ELF-1 (cell line): ENCODE measurements at regions not wholly inside any gene's neighbourhood (a gene's known extent, or its start where the extent isn't known, plus 50 kb on each side); places are given as distances from the start of the nearest gene placed in this dataset.

Experiments
- DNase-seq: peaks from one replicate; pipeline ENCODE4 v3.0.0-alpha.2; 2016; ENCODE audit warnings: low read depth, low spot score

DNA sequence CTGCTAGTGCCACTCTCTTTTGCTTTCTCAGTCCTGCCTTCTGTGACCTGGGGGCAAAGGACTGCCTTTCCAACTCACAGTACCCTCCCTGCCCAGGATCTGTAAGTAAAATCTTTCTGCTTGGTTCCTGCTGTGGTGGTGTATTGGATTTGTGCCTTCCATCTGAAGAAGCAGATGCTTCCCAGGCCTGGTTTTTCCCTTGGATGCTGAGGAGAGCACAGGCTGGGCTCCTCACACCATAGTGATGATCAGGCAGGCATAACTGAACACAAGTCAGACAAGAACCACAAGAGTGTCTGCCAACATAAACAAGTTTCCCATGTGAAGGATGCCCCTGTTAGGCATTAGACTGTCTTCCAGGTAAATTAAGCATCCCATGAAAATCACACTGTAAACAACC, 121.3 kb upstream of the NRXN1 start:
- DNase-seq = no peak

- no peak for DNase-seq
These were observed 119.7 kb upstream of the NRXN1 start for GRCh38 chr2:51151490-51152140.

GRCh38 chr2:51149725-51150124, 117.8 kb upstream of the NRXN1 start:
- DNase-seq = no peak

DNA sequence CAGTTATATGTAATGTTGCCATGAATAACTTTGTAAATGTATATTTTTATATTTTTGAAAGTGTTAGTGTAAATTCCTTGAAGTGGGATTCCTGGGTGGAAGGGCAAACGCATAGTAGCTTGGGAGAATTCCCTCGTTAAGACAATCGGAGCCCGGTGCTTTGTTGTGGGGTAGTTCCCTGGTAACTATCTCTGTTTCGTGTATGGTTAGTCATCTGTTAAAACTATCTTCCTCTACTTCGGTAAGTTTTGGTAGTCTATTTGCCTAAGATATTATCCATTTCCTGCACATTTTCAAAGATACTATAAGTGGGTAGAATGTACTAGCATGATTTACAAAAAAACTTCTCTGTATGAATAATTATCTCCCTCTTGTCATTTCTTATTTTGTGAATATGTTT, 113.8 kb upstream of the NRXN1 start:
- no peak for DNase-seq

DNA sequence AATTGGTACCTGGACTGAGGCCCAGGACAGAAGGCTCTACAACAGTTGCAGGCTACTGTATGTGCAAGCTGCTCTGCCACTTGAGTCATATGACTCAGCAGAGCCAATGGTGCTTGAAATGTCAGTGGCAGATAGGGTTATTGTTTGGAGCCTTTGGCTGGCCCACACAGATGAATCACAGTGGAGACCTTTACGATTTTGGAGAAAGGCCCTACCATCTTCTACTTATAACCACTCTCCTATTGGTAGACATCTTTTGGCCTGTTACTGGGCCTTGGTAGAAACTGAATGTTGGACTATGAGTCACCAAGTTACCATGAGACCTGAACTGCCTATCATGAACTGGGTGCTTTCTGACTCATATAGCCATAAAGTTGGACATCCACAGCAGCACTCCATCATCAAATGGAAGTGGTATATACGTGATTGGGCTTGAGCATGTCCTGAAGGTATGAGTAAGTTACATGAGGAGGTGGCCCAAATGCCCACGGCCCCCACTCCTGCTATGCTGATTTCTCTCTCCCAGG, 88.9 kb upstream of the NRXN1 start:
- no peak for DNase-seq

- DNase-seq = no peak
These were observed 79.6 kb upstream of the NRXN1 start for GRCh38 chr2:51111532-51111931.

- DNase-seq = no peak
These were observed 76.9 kb upstream of the NRXN1 start for GRCh38 chr2:51108794-51109193.

DNA sequence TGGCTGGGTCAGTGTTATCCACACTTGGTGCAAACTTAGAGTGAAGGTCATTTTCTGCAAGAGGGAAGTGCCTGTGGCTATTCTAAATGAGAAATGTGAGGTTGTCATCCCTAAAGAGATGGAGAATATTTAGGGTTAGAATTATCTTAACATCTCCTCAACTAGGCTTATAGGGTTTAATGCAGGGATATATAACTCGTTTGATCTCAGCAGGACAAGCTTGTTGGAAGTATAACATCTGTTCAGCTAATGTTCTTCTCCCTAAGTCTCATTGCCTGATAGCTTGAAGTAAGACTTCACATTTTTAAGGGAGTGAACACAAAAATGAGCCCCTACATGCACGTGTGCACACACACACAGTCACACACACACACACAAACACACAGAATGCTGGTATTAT, 75.9 kb upstream of the NRXN1 start:
- DNase-seq = no peak

GRCh38 chr2:51105811-51106210, 73.9 kb upstream of the NRXN1 start:
- DNase-seq = no peak

DNA sequence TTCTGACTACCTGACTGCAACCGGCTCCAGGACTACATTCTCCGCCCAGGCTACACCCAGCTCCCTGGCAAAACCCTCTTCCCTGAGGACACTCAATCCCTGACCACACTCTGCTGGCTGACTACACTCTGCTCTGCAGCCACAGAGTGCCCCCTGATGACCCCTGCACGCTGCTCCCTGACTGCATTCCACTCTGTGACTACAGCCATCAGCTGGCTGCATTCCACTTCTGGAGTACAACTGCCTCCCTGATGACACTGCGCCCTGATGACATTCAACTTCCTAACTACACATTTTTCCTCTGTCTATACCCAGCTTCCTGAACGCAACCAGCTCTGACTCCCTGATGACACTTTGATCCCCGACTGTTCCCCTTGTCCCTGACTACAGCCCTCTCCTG, 71.3 kb upstream of the NRXN1 start:
- DNase-seq = peak; percentile 88

- no peak for DNase-seq
These were observed 61.1 kb upstream of the NRXN1 start for GRCh38 chr2:51093016-51093415.

DNA sequence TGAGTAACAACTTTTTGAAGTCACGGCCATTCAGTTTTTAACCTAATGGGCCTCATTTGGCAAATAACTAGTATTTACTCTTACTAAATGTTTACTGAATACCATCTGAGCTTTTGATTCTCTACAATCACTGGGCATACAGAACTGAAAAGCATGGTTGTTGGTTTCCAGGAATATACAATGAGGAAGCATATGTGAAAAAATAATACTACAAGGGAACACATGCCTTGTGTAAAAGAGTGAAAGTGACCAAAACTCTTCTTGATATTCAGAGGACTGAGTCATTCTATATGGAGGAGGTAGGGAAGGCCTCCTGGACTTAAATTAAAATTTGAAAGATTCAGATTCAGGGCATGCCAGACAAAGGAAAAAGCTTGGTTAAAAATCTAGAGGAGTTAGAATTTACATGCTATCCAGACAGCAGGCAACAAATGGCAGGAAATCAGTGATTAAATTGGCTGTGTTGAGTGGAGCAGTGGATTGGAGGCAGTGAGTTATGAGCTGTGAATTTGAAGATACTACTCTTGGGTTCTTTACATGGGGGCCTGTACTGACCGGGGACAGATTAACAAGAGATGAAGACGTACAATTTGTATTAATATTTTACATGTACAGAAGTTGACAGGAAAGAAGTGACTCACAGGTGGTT, 53.6 kb upstream of the NRXN1 start:
- peak; percentile 9 for DNase-seq

DNA sequence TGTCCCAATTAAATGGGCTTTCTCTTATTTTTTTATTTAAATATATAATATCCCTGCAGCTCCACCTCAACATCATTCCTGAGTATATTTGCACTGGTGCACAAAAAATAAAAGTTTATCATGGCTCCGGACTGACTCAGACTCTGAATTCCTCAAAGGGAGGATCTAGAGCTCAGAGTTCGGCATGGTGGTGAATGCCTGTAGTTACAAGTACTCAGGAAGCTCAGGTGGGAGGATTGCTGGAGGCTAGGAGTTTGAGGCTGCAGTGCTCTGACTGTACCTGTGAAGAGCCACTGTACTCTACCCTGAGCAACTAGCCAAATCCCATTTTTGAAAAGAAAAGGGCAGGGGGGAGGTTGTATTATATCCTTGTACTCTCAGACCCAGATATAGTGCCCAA, 52.8 kb upstream of the NRXN1 start:
- peak; percentile 6 for DNase-seq
